Bronchial epithelial cell (primary cell): ENCODE measurements at regions not wholly inside any gene's neighbourhood (a gene's known extent, or its start where the extent isn't known, plus 50 kb on each side); places are given as distances from the start of the nearest gene placed in this dataset.

Source experiments
- DNase-seq: peaks from one replicate; pipeline ENCODE4 v3.0.0-alpha.2; 2010; ENCODE audit warnings: low read depth
- FAIRE-seq: peaks from 2 replicates; lab custom pipeline; 2011; peaks lifted over from hg19 to GRCh38; lab: Jason Lieb, UNC
- H3K27me3 ChIP-seq: 2 replicates; pipeline ENCODE4 v1.5.1; 2011; ENCODE audit warnings: low read length; ENCODE audit not compliant: control insufficient read depth, insufficient read depth
- H3K36me3 ChIP-seq: 2 replicates; pipeline ENCODE4 v1.5.1; 2011; ENCODE audit warnings: low read length; ENCODE audit not compliant: control insufficient read depth, insufficient read depth
- H3K4me3 ChIP-seq: 2 replicates; pipeline ENCODE4 v1.5.1; 2011; ENCODE audit warnings: mild to moderate bottlenecking, low read depth, low read length, control low read depth
- TF ChIP-seq, protein P1 (sequence below): IDR thresholded peaks from 2 replicates; pipeline ENCODE4 v1.5.1; 2011; ENCODE audit warnings: mild to moderate bottlenecking, moderate library complexity, low read length, control low read depth, inconsistent platforms; ENCODE audit not compliant: insufficient read depth, severe bottlenecking

DNA sequence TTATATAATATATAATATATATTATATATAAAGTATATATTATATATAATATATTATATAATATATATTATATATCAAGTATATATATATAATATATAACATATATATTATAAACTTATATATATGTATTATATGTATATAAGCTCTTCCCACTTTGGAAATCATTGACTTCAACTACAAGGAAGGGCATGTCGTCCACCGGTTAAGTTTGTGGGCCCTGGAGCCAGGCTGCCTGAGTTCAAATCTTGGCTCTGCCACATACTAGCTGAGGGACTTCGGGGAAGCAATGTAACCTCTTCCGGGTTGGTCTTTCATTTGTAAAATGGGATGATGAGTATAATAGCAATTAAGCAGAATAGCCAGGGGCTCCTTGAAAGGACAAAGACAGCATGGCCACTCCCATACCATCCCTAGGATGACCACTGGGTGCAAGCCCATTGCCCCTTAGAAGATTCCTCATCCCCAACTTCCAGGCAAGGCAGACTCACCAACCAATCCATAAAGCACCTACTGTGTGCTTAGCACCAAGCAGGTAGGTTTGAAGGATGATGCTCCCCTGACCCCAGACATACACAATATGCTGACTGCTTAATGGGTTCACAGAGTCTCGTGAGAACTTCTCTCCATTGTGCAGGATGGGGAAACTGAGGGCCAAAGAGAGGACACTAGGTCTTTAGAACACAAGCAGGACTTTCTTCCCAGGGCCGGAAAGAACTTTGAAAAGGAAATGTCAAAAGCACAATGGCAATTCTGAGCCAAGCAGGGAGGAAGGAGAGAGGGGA lies 163.2 kb downstream of the MRPL14 start:
- TF ChIP-seq, protein P1, sequence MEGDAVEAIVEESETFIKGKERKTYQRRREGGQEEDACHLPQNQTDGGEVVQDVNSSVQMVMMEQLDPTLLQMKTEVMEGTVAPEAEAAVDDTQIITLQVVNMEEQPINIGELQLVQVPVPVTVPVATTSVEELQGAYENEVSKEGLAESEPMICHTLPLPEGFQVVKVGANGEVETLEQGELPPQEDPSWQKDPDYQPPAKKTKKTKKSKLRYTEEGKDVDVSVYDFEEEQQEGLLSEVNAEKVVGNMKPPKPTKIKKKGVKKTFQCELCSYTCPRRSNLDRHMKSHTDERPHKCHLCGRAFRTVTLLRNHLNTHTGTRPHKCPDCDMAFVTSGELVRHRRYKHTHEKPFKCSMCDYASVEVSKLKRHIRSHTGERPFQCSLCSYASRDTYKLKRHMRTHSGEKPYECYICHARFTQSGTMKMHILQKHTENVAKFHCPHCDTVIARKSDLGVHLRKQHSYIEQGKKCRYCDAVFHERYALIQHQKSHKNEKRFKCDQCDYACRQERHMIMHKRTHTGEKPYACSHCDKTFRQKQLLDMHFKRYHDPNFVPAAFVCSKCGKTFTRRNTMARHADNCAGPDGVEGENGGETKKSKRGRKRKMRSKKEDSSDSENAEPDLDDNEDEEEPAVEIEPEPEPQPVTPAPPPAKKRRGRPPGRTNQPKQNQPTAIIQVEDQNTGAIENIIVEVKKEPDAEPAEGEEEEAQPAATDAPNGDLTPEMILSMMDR, result no peak
- DNase-seq (no peak), FAIRE-seq (no peak)
- Histone ChIP-seq H3K36me3 (no peaks in the 10 kb centered on the region), H3K27me3 (no peaks in the 10 kb centered on the region), H3K4me3 (no peak overlapping the region)

DNA sequence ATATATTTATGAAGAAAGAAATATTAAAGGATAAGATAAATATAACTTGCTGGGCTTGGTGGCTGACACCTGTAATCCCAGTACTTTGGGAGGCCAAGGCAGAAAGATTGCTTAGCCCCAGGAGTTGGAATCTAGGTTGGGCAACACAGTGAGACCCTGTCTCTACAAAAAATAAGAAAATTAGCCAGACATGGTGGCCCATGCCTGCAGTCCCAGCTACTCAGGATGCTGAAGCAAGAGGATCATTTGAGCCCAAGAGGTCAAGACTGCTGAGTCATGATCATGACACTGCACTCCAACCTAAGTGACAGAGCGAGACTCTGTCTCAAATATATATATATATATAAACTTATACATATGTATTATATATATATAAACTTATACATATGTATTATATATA lies 164.0 kb downstream of the MRPL14 start:
- DNase-seq (no peak), FAIRE-seq (no peak)
- Histone ChIP-seq H3K27me3 (no peaks in the 10 kb centered on the region), H3K4me3 (no peak overlapping the region), H3K36me3 (no peaks in the 10 kb centered on the region)
- TF ChIP-seq, protein P1, result no peak

DNA sequence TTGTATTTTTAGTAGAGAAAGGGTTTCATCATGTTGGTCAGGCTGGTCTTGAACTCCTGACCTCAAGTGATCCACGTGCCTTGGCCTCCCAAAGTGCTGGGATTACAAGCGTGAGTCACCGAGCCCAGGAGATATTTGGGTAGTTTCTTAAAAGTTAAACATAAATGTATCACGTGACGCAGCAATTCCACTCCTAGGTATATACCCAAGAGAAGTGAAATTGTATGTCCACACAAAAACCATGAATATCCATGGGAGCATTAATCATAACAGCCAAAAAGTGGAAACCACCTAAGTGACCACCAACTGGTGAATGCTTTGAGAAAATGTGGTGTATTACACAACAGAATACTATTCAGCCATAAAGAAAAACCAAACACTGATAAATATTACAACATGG lies 164.8 kb downstream of the MRPL14 start:
- H3K4me3 ChIP-seq, result no peak overlapping the region
- TF ChIP-seq, protein P1, result no peak
- FAIRE-seq, result no peak

DNA sequence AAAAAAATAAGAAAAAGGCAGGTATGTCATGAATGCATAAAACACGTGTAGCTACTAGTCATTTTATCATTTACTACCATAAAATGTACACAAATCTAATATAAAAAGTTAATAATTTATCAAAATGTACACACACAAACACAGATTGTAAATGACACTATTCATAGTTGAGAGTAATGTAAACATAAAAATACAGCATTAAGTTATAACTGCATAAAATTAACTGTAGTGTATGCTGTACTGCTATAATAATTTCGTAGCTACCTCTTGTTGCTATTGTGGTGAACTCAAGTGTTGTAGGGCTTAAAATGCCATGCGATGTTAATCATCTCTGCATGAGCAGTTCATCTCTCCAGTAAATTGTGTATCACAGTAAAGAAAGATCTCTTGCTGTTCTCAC lies 170.0 kb downstream of the MRPL14 start:
- FAIRE-seq (no peak), DNase-seq (no peak)

More for the DNA sequence above, 164.8 kb downstream of the MRPL14 start:
- H3K36me3 ChIP-seq, result no peaks in the 10 kb centered on the region
- DNase-seq, result no peak
- H3K27me3 ChIP-seq, result no peaks in the 10 kb centered on the region

DNA sequence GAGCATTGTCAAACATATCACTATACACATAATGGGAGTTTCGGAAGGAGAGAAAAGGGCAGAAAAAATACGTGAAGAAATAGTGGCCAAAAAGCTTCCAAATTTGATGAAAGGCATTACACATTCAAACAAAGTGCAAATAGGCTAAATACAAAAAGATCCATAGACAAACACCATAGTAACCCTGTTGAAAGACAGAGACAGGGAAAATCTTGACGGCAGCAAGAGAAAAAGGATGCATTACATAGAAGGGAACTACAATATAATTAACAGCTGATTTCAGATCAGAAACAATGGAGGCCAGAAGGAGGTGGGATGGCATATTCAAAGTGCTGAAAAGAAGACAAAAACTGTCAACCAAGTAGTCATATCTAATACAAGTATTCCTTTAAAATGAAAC lies 170.8 kb downstream of the MRPL14 start:
- FAIRE-seq (no peak), DNase-seq (no peak)
- no peak overlapping the region for H3K4me3 ChIP-seq
- TF ChIP-seq, protein P1, result no peak
- no peaks in the 10 kb centered on the region for H3K36me3 ChIP-seq
- no peaks in the 10 kb centered on the region for H3K27me3 ChIP-seq

More for the DNA sequence above, 170.0 kb downstream of the MRPL14 start:
- Histone ChIP-seq H3K36me3 (no peaks in the 10 kb centered on the region), H3K27me3 (no peaks in the 10 kb centered on the region), H3K4me3 (no peak overlapping the region)
- TF ChIP-seq, protein P1, result no peak
